Breast epithelium (tissue), 4 donors: ENCODE measurements at regions not wholly inside any gene's neighbourhood (a gene's known extent, or its start where the extent isn't known, plus 50 kb on each side); places are given as distances from the start of the nearest gene placed in this dataset.

Experiments used
- DNase-seq, 2 donors: peaks; one replicate each; pipeline ENCODE4 v3.0.0-alpha.2; 2019; ENCODE audit warnings: low spot score in 2 of 2
- H3K27ac ChIP-seq, 2 donors: fragments of 200-600 bp; sonication (generic) in 1 of 2; one replicate each; pipeline ENCODE4 v1.5.1; 2016 to 2019; ENCODE audit warnings: mild to moderate bottlenecking in 1 of 2
- H3K27me3 ChIP-seq, 2 donors: fragments of 200-600 bp; sonication (generic) in 1 of 2; one replicate each; pipeline versions ENCODE4 v1.5.1 to v1.6.0; 2017 to 2019; ENCODE audit warnings: control low read depth in 1 of 2, mild to moderate bottlenecking in 1 of 2
- H3K36me3 ChIP-seq: fragments of 200-600 bp; one replicate; pipeline ENCODE4 v1.5.1; 2019
- H3K4me1 ChIP-seq, 2 donors: fragments of 200-600 bp; sonication (generic); one replicate each; pipeline ENCODE4 v1.5.1; 2016 to 2019; ENCODE audit warnings: control low read depth in 1 of 2
- H3K4me3 ChIP-seq, 3 donors: fragments of 200-600 bp; sonication (generic); 1 replicate in 2 of 3; 2 replicates in 1 of 3; pipeline ENCODE4 v1.5.1; 2016 to 2019; ENCODE audit warnings: mild to moderate bottlenecking in 3 of 3, moderate library complexity in 2 of 3
- H3K9me3 ChIP-seq, 2 donors: fragments of 200-600 bp; sonication (generic) in 1 of 2; one replicate each; pipeline ENCODE4 v1.5.1; 2016 to 2019; ENCODE audit warnings: control low read depth in 1 of 2
- CTCF ChIP-seq, 3 donors: fragments of 450-650 bp; IDR thresholded peaks; one replicate each; pipeline ENCODE4 v1.5.1; 2016 to 2017; ENCODE audit warnings: antibody characterized with exemption in 3 of 3, mild to moderate bottlenecking in 3 of 3, moderate library complexity in 3 of 3
- POLR2A ChIP-seq: fragments of 450-650 bp; IDR thresholded peaks from one replicate; pipeline ENCODE4 v1.6.1; 2016; ENCODE audit warnings: antibody characterized with exemption, mild to moderate bottlenecking, moderate library complexity
- POLR2AphosphoS5 ChIP-seq, 3 donors: sonication (generic); formaldehyde crosslinking; IDR thresholded peaks; one replicate each; pipeline ENCODE4 v1.6.1; 2017; ENCODE audit warnings: antibody characterized with exemption in 3 of 3
- intact Hi-C: fragments of 100-400 bp; cut with DNase I; formaldehyde crosslinking; loops from one replicate; pipeline ENCODE4 v1.15.1; 2023; ENCODE audit warnings: low total_unique reads

GRCh38 chr2:208545403-208546042, 138.9 kb downstream of the PTH2R start:
- H3K27ac ChIP-seq, result no peak overlapping the region
- peaks cover 0 to 1% of the 10 kb centered on the region in 2 donors for H3K9me3 ChIP-seq
- intact Hi-C loops, result no loop called here
- H3K4me3 ChIP-seq, result no peak overlapping the region
- TF ChIP-seq POLR2A (no peak), CTCF (IDR thresholded peaks at IDR 0.05) (no peak), POLR2AphosphoS5 (IDR thresholded peaks at IDR 0.05) (no peak)
- no peaks in the 10 kb centered on the region for H3K27me3 ChIP-seq
- H3K36me3 ChIP-seq, result no peaks in the 10 kb centered on the region
- H3K4me1 ChIP-seq, result no peaks in the 10 kb centered on the region
- no peak for DNase-seq

- no peak overlapping the region for H3K4me3 ChIP-seq
- no peaks in the 10 kb centered on the region for H3K4me1 ChIP-seq
- no peak overlapping the region for H3K27ac ChIP-seq
- TF ChIP-seq POLR2A (no peak), CTCF (IDR thresholded peaks at IDR 0.05) (no peak), POLR2AphosphoS5 (IDR thresholded peaks at IDR 0.05) (no peak)
- H3K9me3 ChIP-seq, result peaks cover 0 to 6% of the 10 kb centered on the region in 2 donors
- intact Hi-C loops, result no loop called here
- no peak for DNase-seq
- H3K36me3 ChIP-seq, result no peaks in the 10 kb centered on the region
- H3K27me3 ChIP-seq, result no peaks in the 10 kb centered on the region
These were observed 139.5 kb downstream of the PTH2R start for GRCh38 chr2:208546107-208546506.

GRCh38 chr2:208546860-208547650, 140.5 kb downstream of the PTH2R start:
- Histone ChIP-seq H3K36me3 (no peaks in the 10 kb centered on the region), H3K9me3 (peaks cover 0 to 13% of the 10 kb centered on the region in 2 donors), H3K27ac (no peak overlapping the region), H3K4me1 (no peaks in the 10 kb centered on the region), H3K27me3 (no peaks in the 10 kb centered on the region), H3K4me3 (no peak overlapping the region)
- intact Hi-C loops, result no loop called here
- no peak for TF ChIP-seq POLR2AphosphoS5 (IDR thresholded peaks at IDR 0.05)
- TF ChIP-seq CTCF (IDR thresholded peaks at IDR 0.05), result no peak
- no peak for TF ChIP-seq POLR2A
- DNase-seq, result no peak

- H3K4me1 ChIP-seq, result no peaks in the 10 kb centered on the region
- no peaks in the 10 kb centered on the region for H3K36me3 ChIP-seq
- TF ChIP-seq CTCF (IDR thresholded peaks at IDR 0.05) (no peak), POLR2A (no peak), POLR2AphosphoS5 (IDR thresholded peaks at IDR 0.05) (no peak)
- intact Hi-C loops, result no loop called here
- H3K9me3 ChIP-seq, result peaks cover 0 to 21% of the 10 kb centered on the region in 2 donors
- no peak overlapping the region for H3K4me3 ChIP-seq
- no peak for DNase-seq
- no peaks in the 10 kb centered on the region for H3K27me3 ChIP-seq
- no peak overlapping the region for H3K27ac ChIP-seq
These were observed 142.1 kb downstream of the PTH2R start for GRCh38 chr2:208548700-208549099.

GRCh38 chr2:208549546-208550158, 143.1 kb downstream of the PTH2R start:
- Histone ChIP-seq H3K4me1 (no peaks in the 10 kb centered on the region), H3K27ac (no peak overlapping the region), H3K27me3 (no peaks in the 10 kb centered on the region), H3K9me3 (peaks cover 0 to 21% of the 10 kb centered on the region in 2 donors), H3K36me3 (no peaks in the 10 kb centered on the region), H3K4me3 (no peak overlapping the region)
- intact Hi-C loops, result no loop called here
- TF ChIP-seq POLR2AphosphoS5 (IDR thresholded peaks at IDR 0.05) (no peak), CTCF (IDR thresholded peaks at IDR 0.05) (no peak), POLR2A (no peak)
- DNase-seq, result no peak
